Daoy (cell line): ENCODE measurements at regions not wholly inside any gene's neighbourhood (a gene's known extent, or its start where the extent isn't known, plus 50 kb on each side); places are given as distances from the start of the nearest gene placed in this dataset.
"Not testable (repeated sequence)": the region's sequence is repeated elsewhere in the genome, so short reads cannot be mapped to it uniquely, and the experiment has no call there.

Experiments used
- DNase-seq: peaks from one replicate; pipeline ENCODE4 v3.0.0-alpha.2; 2015; ENCODE audit warnings: low read depth

GRCh38 chrX:71822314-71822713 lies 59.2 kb downstream of the CXorf49B start:
- DNase-seq, result not testable (repeated sequence)

GRCh38 chrX:71823391-71824057 lies 60.4 kb downstream of the CXorf49B start:
- no peak for DNase-seq

GRCh38 chrX:71828086-71828485 lies 64.9 kb downstream of the CXorf49B start:
- DNase-seq, result no peak

- not testable (repeated sequence) for DNase-seq
These were observed 72.6 kb upstream of the NHSL2 start for GRCh38 chrX:71838092-71838491.

- peak; percentile 82 for DNase-seq
These were observed 64.2 kb upstream of the NHSL2 start for GRCh38 chrX:71846429-71846828.

GRCh38 chrX:71852182-71852581 lies 58.5 kb upstream of the NHSL2 start:
- DNase-seq, result no peak

- DNase-seq, result peak; percentile 39
These were observed 51.0 kb upstream of the NHSL2 start for GRCh38 chrX:71859637-71860036.
